Small intestine (tissue), 7 donors: ENCODE measurements at regions not wholly inside any gene's neighbourhood (a gene's known extent, or its start where the extent isn't known, plus 50 kb on each side); places are given as distances from the start of the nearest gene placed in this dataset.
A peak's percentile ranks its signal among the peaks of the same experiment; 100 is the strongest.

ENCODE experiments used
- DNase-seq, 2 donors: peaks; one replicate each; pipeline versions ENCODE4 v3.0.0 to v3.0.0-alpha.2; 2013
- FAIRE-seq: peaks from 2 replicates; lab custom pipeline; 2012; peaks lifted over from hg19 to GRCh38; lab: Jason Lieb, UNC
- H3K27ac ChIP-seq, 3 donors: one replicate each; pipeline ENCODE4 v1.5.1; 2013; ENCODE audit warnings: low read length in 2 of 3, mild to moderate bottlenecking in 2 of 3, control low read depth in 1 of 3, inconsistent platforms in 1 of 3, low read depth in 1 of 3, moderate library complexity in 1 of 3
- H3K27me3 ChIP-seq, 3 donors: one replicate each; pipeline ENCODE4 v1.6.1; 2013; ENCODE audit warnings: low read length in 3 of 3, inconsistent platforms in 1 of 3; ENCODE audit not compliant: control insufficient read depth in 3 of 3, insufficient read depth in 3 of 3
- H3K36me3 ChIP-seq, 3 donors: one replicate each; pipeline ENCODE4 v1.6.1; 2013; ENCODE audit warnings: low read length in 3 of 3, inconsistent platforms in 1 of 3, low read depth in 1 of 3, mild to moderate bottlenecking in 1 of 3, moderate library complexity in 1 of 3; ENCODE audit not compliant: control insufficient read depth in 3 of 3, insufficient read depth in 2 of 3
- H3K4me1 ChIP-seq, 3 donors: one replicate each; pipeline ENCODE4 v1.6.1; 2013; ENCODE audit warnings: low read length in 2 of 3, inconsistent platforms in 1 of 3, low read depth in 1 of 3, mild to moderate bottlenecking in 1 of 3, moderate library complexity in 1 of 3; ENCODE audit not compliant: control insufficient read depth in 3 of 3, insufficient read depth in 2 of 3
- H3K4me3 ChIP-seq, 3 donors: one replicate each; pipeline ENCODE4 v1.5.1; 2013; ENCODE audit warnings: low read length in 3 of 3, control low read depth in 1 of 3, inconsistent platforms in 1 of 3, low read depth in 1 of 3, mild to moderate bottlenecking in 1 of 3, moderate library complexity in 1 of 3
- H3K9me3 ChIP-seq, 2 donors: one replicate each; pipeline ENCODE4 v1.6.1; 2013; ENCODE audit warnings: low read depth in 1 of 2, low read length in 1 of 2; ENCODE audit not compliant: control insufficient read depth in 2 of 2, insufficient read depth in 1 of 2
- WGBS, 3 donors: extraction: QIAGEN DNeasy Blood & Tissue Kit; methylation state at CpG; one replicate each; pipeline ENCODE4 v1.1.7; 2013; 5-methylcytosine and 5-hydroxymethylcytosine counted together
- donor health status: healthy with polysubstance abuse.
- donor health status: control.
- donor health status: control.
- donor health status: Bipolar disorder and iron deficiency.
- donor health status: healthy.

DNA sequence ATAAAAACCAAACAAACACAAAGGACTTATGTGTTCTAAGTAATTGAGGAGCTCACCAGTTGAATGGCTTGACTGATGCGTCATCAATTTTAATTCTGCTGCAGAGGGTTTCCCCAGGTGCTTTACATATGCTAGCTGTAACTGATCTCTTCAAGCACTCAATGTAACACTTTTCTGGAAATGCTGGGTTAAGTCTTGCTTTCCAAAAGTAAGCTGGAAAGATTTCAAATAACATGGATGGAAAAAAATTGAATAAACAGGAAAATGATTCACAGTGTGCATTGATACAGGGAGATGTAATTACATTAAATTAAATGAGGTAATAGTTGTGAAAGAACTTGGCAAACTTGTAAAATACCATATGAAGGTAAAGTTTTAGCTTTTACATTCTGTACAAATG lies 186.7 kb upstream of the WDFY3 start:
- FAIRE-seq (no peak), DNase-seq (no peak)
- Histone ChIP-seq H3K4me3 (no peak overlapping the region), H3K36me3 (no peaks in the 10 kb centered on the region), H3K9me3 (no peaks in the 10 kb centered on the region), H3K27ac (no peak overlapping the region), H3K27me3 (no peaks in the 10 kb centered on the region), H3K4me1 (no peaks in the 10 kb centered on the region)
- 49 to 94% (median 63%) methylated on average over 1 of the region's 1 CpG for WGBS, 3 donors

GRCh38 chr4:85154591-85154990 lies 188.1 kb upstream of the WDFY3 start:
- WGBS, 3 donors = 58 to 79% (median 59%) methylated on average over 1 of the region's 1 CpG
- Histone ChIP-seq H3K4me1 (no peaks in the 10 kb centered on the region), H3K36me3 (no peaks in the 10 kb centered on the region), H3K9me3 (no peaks in the 10 kb centered on the region), H3K4me3 (no peak overlapping the region), H3K27ac (no peak overlapping the region), H3K27me3 (no peaks in the 10 kb centered on the region)
- FAIRE-seq (no peak), DNase-seq (no peak)

DNA sequence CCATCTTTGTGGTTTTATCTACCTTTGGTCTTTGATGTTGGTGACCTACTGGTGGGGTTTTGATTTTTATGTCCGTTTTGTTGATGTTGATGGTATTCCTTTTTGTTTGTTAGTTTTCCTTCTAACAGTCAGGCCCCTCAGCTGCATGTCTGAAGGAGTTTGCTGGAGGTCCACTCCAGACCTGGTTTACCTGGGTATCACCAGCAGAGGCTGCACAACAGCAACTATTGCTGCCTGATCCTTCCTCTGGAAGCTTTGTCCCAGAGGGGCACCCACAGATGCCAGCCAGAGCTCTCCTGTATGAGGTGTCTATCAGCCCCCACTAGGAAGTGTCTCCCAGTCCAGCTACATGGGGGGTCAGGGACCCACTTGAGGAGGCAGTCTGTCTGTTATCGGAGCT lies 199.3 kb upstream of the WDFY3 start:
- DNase-seq (no peak), FAIRE-seq (no peak)
- Histone ChIP-seq H3K4me3 (no peak overlapping the region), H3K27ac (no peak overlapping the region), H3K9me3 (peaks cover 0 to 7% of the 10 kb centered on the region in 2 donors), H3K27me3 (no peaks in the 10 kb centered on the region), H3K4me1 (peaks cover 0 to 8% (median 2%) of the 10 kb centered on the region in 3 donors), H3K36me3 (no peaks in the 10 kb centered on the region)
- 66 to 82% (median 75%) methylated on average over 2 of the region's 2 CpGs for WGBS, 3 donors

- FAIRE-seq (no peak), DNase-seq (peak; percentile 54 to 74)
- WGBS, 3 donors = 22 to 50% (median 26%) methylated on average over 3 of the region's 3 CpGs
These were observed 199.8 kb upstream of the WDFY3 start for GRCh38 chr4:85166318-85166717.

DNA sequence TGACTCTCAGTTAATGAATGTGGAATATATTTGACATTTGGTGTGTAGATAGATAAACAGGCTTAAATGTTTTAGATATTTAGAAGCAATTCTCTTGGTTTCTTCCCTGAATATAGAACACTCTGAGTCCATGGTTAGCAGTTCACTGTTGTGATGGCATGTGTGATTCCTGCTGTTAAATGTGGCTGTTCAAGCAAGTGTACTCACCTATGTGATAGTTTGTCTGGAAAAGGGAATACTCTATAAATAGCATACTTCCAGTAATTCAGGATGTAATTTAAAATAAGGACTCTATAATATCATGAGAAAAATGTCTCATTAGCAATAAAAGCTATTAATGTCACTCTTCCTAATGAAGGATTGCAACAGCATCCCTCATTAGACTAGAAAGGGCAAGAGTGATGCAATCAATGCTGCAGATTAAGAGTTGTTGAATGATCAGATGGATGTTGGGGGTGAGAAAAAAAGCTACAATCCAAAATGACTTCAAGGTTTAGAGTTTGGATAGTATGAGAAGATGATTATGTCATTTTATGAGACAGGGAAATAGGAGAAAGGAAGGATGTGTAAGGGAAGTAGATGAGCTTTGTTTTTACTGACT lies 201.8 kb upstream of the WDFY3 start:
- no peak for FAIRE-seq

More at GRCh38 chr4:85166318-85166717, 199.8 kb upstream of the WDFY3 start:
- no peaks in the 10 kb centered on the region for H3K36me3 ChIP-seq
- H3K4me3 ChIP-seq = no peak overlapping the region
- no peak overlapping the region for H3K27ac ChIP-seq
- H3K27me3 ChIP-seq = no peaks in the 10 kb centered on the region
- peaks cover 0 to 7% of the 10 kb centered on the region in 2 donors for H3K9me3 ChIP-seq
- peaks cover 0 to 8% (median 2%) of the 10 kb centered on the region in 3 donors for H3K4me1 ChIP-seq

DNA sequence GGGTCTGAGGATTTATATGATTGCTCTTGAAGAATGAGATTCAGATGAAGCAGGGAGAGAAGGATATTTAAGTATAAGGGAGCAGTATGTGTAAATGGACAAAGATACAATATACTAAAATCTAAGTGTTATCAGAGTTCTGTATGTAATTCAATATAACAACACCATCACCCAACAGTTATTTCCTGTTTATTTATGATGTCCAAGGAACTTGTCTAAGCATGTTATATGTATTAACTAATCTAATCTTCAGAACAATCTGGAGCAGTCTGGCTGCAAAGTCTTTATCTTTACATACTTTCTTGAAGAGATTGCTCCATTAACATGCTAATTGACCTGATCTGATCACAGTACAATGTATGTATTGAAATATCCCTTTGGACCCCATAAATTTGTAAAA lies 203.8 kb upstream of the WDFY3 start:
- Histone ChIP-seq H3K27ac (no peak overlapping the region), H3K4me1 (peaks cover 0 to 8% (median 2%) of the 10 kb centered on the region in 3 donors), H3K27me3 (no peaks in the 10 kb centered on the region), H3K9me3 (peaks cover 0 to 10% of the 10 kb centered on the region in 2 donors), H3K36me3 (no peaks in the 10 kb centered on the region), H3K4me3 (no peak overlapping the region)
- FAIRE-seq (no peak), DNase-seq (no peak)

More for the DNA sequence above, 201.8 kb upstream of the WDFY3 start:
- Histone ChIP-seq H3K9me3 (peaks cover 0 to 7% of the 10 kb centered on the region in 2 donors), H3K27ac (no peak overlapping the region), H3K4me3 (no peak overlapping the region), H3K4me1 (peaks cover 0 to 8% (median 2%) of the 10 kb centered on the region in 3 donors), H3K36me3 (no peaks in the 10 kb centered on the region), H3K27me3 (no peaks in the 10 kb centered on the region)
- DNase-seq = no peak

DNA sequence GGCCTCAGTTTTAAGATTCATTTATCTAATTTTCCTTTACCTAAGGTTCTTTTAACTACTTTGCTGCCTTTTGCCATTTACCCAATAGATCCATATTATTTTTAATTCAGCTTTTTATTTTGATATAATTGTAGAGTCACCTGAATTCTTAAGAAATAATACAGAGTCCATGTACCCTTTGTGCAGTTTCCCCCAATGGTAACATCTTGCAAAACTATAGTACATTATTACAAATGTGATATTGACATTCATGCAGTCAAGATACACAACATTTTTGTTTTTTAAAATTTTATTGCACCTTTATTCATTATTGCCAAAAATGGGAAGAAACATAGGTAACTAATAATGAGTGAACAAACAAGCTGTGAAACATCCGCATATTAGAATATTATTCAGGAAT lies 208.7 kb upstream of the WDFY3 start:
- no peaks in the 10 kb centered on the region for H3K27me3 ChIP-seq
- no peak for DNase-seq
- no peak for FAIRE-seq

DNA sequence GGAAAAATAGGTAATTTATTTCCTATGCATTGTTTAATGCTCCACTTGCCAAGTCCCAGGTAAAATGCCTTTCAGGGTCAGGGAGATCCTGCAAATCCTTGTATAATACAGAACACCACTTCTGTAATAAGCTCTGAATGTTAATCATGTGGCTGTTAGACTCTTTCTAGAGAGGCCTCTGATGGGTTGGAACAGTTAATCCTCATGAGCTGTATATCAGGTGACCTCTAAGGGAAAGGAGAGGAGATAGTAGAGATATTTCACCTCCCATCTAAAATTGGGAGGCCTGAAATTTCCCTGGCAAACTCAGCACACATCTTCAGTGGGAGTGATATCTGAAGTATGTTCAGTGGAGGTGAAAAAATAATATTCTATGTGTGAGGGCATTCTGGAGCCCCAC lies 210.6 kb upstream of the WDFY3 start:
- no peaks in the 10 kb centered on the region for H3K36me3 ChIP-seq
- FAIRE-seq = no peak
- H3K27ac ChIP-seq = no peak overlapping the region
- no peaks in the 10 kb centered on the region for H3K4me1 ChIP-seq
- no peak for DNase-seq
- peaks cover 0 to 3% of the 10 kb centered on the region in 2 donors for H3K9me3 ChIP-seq
- no peaks in the 10 kb centered on the region for H3K27me3 ChIP-seq
- H3K4me3 ChIP-seq = no peak overlapping the region

More for the DNA sequence above, 208.7 kb upstream of the WDFY3 start:
- H3K27ac ChIP-seq = no peak overlapping the region
- H3K4me3 ChIP-seq = no peak overlapping the region
- WGBS, 3 donors = 50 to 99% (median 63%) methylated on average over 1 of the region's 1 CpG
- peaks cover 0 to 3% of the 10 kb centered on the region in 2 donors for H3K9me3 ChIP-seq
- H3K36me3 ChIP-seq = no peaks in the 10 kb centered on the region
- H3K4me1 ChIP-seq = no peaks in the 10 kb centered on the region

DNA sequence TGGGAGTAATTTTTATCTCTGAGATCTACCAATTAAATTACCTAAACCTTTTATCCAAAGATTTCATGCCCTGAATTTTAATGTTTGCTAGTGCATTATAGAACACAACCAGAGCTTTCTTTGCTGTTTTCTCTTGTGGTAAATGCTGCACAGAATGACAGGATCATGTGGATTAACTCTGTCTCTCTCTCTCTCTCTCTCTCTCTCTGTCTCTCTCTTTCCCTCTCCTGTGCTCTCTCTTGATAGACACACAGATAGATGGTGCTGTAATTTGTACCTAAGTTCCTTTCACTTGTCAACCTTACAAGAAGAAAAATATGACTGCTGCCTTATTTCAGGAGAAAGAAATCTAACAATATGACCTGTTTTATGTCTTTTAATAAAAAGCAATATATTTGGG lies 211.2 kb upstream of the WDFY3 start:
- no peak overlapping the region for H3K4me3 ChIP-seq
- no peak for DNase-seq
- H3K27ac ChIP-seq = no peak overlapping the region
- no peaks in the 10 kb centered on the region for H3K36me3 ChIP-seq
- peaks cover 0 to 3% of the 10 kb centered on the region in 2 donors for H3K9me3 ChIP-seq
- H3K4me1 ChIP-seq = no peaks in the 10 kb centered on the region
- no peaks in the 10 kb centered on the region for H3K27me3 ChIP-seq
- FAIRE-seq = no peak
